DND-41 (cell line): ENCODE measurements at regions not wholly inside any gene's neighbourhood (a gene's known extent, or its start where the extent isn't known, plus 50 kb on each side); places are given as distances from the start of the nearest gene placed in this dataset.

Source experiments
- ATAC-seq: fragments of 200-7000 bp; cut with Tn5 transposase; 3 replicates; pipeline ENCODE4 v1.9.1; 2021; ENCODE audit warnings: low read depth; ENCODE audit not compliant: insufficient read depth
- DNase-seq: peaks from one replicate; pipeline ENCODE4 v3.0.0-alpha.2; 2020
- H2AFZ ChIP-seq: 2 replicates; pipeline ENCODE4 v1.6.0; 2012; ENCODE audit warnings: low read depth, low read length
- H3K27ac ChIP-seq: 2 replicates; pipeline ENCODE4 v1.5.1; 2012; ENCODE audit warnings: low read length, inconsistent platforms
- H3K27me3 ChIP-seq: fragments of 200-600 bp; sonication (generic); 2 replicates; pipeline ENCODE4 v1.6.0; 2012; ENCODE audit warnings: low read length, mild to moderate bottlenecking, inconsistent platforms; ENCODE audit not compliant: insufficient read depth, poor library complexity
- H3K36me3 ChIP-seq: 2 replicates; pipeline ENCODE4 v1.5.1; 2012; ENCODE audit warnings: low read length, inconsistent platforms; ENCODE audit not compliant: insufficient read depth
- H3K4me1 ChIP-seq: 2 replicates; pipeline ENCODE4 v1.5.1; 2012; ENCODE audit warnings: mild to moderate bottlenecking, low read length; ENCODE audit not compliant: insufficient read depth
- H3K4me2 ChIP-seq: 2 replicates; pipeline ENCODE4 v1.6.0; 2012; ENCODE audit warnings: mild to moderate bottlenecking, moderate library complexity, low read length, inconsistent platforms; ENCODE audit not compliant: insufficient read depth
- H3K4me3 ChIP-seq, 2 experiments: fragments of 200-600 bp in 1 of 2; shearing (Covaris generic) in 1 of 2; 2 replicates each; pipeline ENCODE4 v1.5.1; 2012 to 2016; ENCODE audit warnings: inconsistent platforms in 2 of 2, low read length in 2 of 2, mild to moderate bottlenecking in 2 of 2, low read depth in 1 of 2, moderate library complexity in 1 of 2
- H3K79me2 ChIP-seq: 2 replicates; pipeline ENCODE4 v1.6.0; 2012; ENCODE audit warnings: low read length, inconsistent platforms; ENCODE audit not compliant: insufficient read depth
- H3K9ac ChIP-seq: 2 replicates; pipeline ENCODE4 v1.6.0; 2012; ENCODE audit warnings: low read depth, mild to moderate bottlenecking, inconsistent platforms, low read length, moderate library complexity
- H3K9me3 ChIP-seq: 2 replicates; pipeline ENCODE4 v1.5.1; 2012; ENCODE audit warnings: low read length, moderate library complexity, mild to moderate bottlenecking, inconsistent platforms; ENCODE audit not compliant: insufficient read depth, severe bottlenecking
- H4K20me1 ChIP-seq: 2 replicates; pipeline ENCODE4 v1.6.0; 2012; ENCODE audit warnings: low read length; ENCODE audit not compliant: insufficient read depth
- CTCF ChIP-seq: IDR thresholded peaks from 2 replicates; pipeline ENCODE4 v1.5.1; 2012; ENCODE audit warnings: borderline replicate concordance, low read length, moderate library complexity, mild to moderate bottlenecking; ENCODE audit not compliant: poor library complexity, severe bottlenecking; ENCODE audit errors: extremely low read depth
- EZH2 ChIP-seq: IDR thresholded peaks from 3 replicates; pipeline ENCODE4 v1.6.1; 2012; ENCODE audit warnings: borderline replicate concordance, low read depth, mild to moderate bottlenecking, moderate library complexity, low read length, inconsistent platforms; ENCODE audit not compliant: severe bottlenecking

- no peak overlapping the region for H3K27ac ChIP-seq
- no peaks in the 10 kb centered on the region for H3K79me2 ChIP-seq
- no peak overlapping the region for H3K4me3 ChIP-seq
- no peaks in the 10 kb centered on the region for H3K4me1 ChIP-seq
- H3K4me2 ChIP-seq, result no peak overlapping the region
- H3K9me3 ChIP-seq, result no peaks in the 10 kb centered on the region
- H2AFZ ChIP-seq, result no peak overlapping the region
- H3K36me3 ChIP-seq, result no peaks in the 10 kb centered on the region
- DNase-seq (no peak), ATAC-seq (no peak)
- no peak overlapping the region for H3K9ac ChIP-seq
- H3K27me3 ChIP-seq, result no peaks in the 10 kb centered on the region
- no peaks in the 10 kb centered on the region for H4K20me1 ChIP-seq
- TF ChIP-seq CTCF, result no peak
- no peak for TF ChIP-seq EZH2
Measured at GRCh38 chrX:6291444-6291843, 62.8 kb upstream of the NLGN4X start.

GRCh38 chrX:6283826-6284225 lies 55.2 kb upstream of the NLGN4X start:
- no peak overlapping the region for H3K27ac ChIP-seq
- H3K9ac ChIP-seq, result no peak overlapping the region
- no peaks in the 10 kb centered on the region for H3K27me3 ChIP-seq
- DNase-seq (no peak), ATAC-seq (no peak)
- H3K4me2 ChIP-seq, result no peak overlapping the region
- TF ChIP-seq CTCF (no peak), EZH2 (no peak)
- H2AFZ ChIP-seq, result no peak overlapping the region
- H3K4me3 ChIP-seq, result no peak overlapping the region
- H3K36me3 ChIP-seq, result no peaks in the 10 kb centered on the region
- H4K20me1 ChIP-seq, result no peaks in the 10 kb centered on the region
- H3K9me3 ChIP-seq, result no peaks in the 10 kb centered on the region
- no peaks in the 10 kb centered on the region for H3K4me1 ChIP-seq
- no peaks in the 10 kb centered on the region for H3K79me2 ChIP-seq

- Histone ChIP-seq H3K4me2 (no peak overlapping the region), H3K4me3 (no peak overlapping the region)
Measured at GRCh38 chrX:6279277-6279909, 50.7 kb upstream of the NLGN4X start.

More at GRCh38 chrX:6279277-6279909, 50.7 kb upstream of the NLGN4X start:
- Histone ChIP-seq H4K20me1 (no peaks in the 10 kb centered on the region), H3K36me3 (no peaks in the 10 kb centered on the region), H3K27me3 (no peaks in the 10 kb centered on the region), H3K9me3 (no peaks in the 10 kb centered on the region), H2AFZ (no peak overlapping the region), H3K4me1 (no peaks in the 10 kb centered on the region), H3K27ac (no peak overlapping the region), H3K79me2 (no peaks in the 10 kb centered on the region), H3K9ac (no peak overlapping the region)
- DNase-seq (no peak), ATAC-seq (no peak)
- TF ChIP-seq CTCF (no peak), EZH2 (no peak)
